Stimulated activated CD4-positive, alpha-beta T cell treated with anti-CD3 and anti-CD28 coated beads, Interleukin-4, amount 100 ng/mL, for 4 hours (primary cell): ENCODE measurements at regions not wholly inside any gene's neighbourhood (a gene's known extent, or its start where the extent isn't known, plus 50 kb on each side); places are given as distances from the start of the nearest gene placed in this dataset.
"Not testable (repeated sequence)": the region's sequence is repeated elsewhere in the genome, so short reads cannot be mapped to it uniquely, and the experiment has no call there.

ENCODE experiments used
- DNase-seq, 2 experiments: peaks; one replicate each; pipeline ENCODE4 v3.0.0-alpha.2; 2020

DNA sequence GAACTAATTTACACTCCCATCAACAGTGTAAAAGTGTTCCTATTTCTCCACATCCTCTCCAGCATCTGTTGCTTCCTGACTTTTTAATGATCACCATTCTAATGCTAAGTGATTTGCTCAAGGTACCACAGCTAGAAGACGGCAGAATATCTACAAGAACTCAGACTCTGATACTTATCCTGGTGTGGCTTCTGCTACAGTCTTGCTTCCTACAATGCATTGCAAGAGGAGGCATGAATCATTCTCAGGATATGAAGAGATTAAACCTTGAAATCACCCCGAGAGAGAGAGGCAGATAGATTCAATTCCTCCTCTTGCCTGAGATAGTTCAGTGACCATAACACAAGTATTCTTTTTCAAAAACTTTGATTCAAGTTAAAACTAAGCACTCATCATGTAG is 306.4 kb downstream of the TBC1D4 start:
- no peak for DNase-seq

DNA sequence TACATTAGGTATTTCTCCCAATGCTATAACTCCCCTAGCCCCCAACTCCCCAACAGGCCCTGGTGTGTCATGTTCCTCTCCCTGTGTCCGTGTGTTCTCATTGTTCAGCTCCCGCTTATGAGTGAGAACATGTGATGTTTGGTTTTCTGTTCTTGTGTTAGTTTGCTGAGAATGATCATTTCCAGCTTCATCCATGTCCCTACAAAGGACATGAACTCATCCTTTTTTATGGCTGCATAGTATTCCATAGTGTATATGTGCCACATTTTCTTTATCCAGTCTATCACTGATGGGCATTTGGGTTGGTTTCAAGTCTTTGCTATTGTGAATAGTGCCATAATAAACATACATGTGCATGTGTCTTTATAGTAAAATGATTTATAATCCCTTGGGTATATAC is 306.9 kb downstream of the TBC1D4 start:
- not testable (repeated sequence) for DNase-seq

DNA sequence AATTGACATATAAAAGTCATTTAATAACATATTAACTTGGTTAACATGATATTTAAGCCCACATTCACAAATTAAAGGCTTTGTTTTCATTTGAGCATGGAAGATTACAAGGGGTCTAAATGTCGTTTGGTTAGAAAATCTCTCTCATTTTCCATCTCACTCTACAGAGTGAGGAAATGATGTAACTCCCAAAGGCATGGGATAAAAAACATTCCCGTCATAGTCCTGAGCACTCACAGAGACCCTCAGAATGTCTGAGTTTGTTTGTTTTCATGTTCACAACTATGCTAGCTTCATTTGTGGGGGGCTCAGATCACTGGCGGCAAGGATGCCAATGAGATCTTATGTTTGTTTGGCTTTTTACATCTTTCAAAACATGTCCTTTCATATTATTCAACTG is 307.5 kb downstream of the TBC1D4 start:
- no peak for DNase-seq

DNA sequence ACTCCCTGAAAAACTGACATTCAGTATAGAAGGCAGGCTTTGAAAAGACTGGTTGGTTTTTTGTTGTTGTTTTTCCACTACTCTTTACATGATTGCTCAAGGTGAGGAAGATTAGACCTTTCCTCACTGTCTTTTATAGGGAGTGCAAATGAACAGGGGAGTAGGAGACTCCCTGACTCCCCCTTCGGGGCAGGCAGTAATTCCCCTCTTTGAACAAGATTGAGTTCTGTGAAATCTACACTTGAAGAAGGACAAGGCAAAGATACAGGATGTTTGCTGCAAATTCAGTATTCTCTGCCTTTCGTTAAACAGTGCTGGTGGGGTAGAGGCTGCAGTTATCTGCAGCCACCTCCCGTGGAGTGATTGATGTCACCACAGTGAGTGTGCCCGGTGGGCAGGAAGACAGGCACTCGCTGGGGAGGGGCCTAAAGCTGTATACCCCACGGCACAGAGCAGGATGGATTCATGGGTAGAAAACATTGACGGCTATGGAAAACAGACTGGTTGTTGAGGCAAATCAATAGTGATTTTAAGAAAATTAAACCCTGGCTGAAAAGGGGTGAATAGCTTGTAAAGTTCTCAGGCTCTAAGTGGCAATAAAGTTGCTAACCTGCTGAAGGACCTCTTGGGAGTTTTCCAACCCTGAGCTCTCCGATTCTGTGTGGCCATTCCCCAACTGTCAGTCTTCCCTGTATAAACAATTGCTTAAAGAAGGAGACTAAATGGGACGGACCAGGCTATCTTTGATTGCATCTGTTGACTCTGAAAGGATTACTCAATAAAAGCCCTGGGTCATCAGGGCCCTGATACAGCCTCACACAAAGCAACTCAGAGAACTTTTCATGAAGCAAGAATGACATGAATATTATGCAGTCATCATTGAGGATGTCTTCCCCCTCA is 308.3 kb downstream of the TBC1D4 start:
- no peak for DNase-seq

- DNase-seq = no peak
These were observed 311.7 kb downstream of the TBC1D4 start for GRCh38 chr13:75170311-75170710.

DNA sequence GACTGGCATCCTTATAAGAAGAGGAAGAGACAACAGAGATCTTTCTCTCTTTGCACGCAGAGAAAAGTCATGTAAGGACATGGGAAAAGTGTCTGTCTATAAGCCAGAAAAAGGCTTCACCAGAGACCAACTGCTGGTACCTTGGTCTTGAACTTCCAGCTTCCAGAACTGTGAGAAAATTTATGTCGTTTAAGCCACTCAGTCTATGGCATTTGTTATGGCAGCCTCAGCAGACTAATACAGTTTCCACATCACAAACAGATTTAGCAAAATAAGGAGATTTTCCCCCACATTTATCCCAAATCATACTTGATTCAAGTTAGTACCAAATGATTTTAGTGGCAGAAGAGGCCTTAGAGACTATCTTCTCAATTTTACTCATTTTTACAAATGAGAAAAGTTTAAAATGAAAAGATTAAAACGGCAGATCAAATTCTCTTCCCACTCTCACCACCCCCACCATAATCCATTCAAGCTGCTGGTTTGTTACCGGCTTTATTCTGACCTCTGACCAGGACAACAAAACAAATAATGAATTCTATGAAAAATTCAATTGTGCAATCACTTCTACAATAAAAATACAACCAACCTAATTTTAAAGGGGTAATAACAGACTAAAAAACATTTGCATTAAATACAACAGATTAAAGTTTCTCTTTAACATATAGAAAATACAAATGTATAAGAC is 316.3 kb downstream of the TBC1D4 start:
- no peak for DNase-seq

DNA sequence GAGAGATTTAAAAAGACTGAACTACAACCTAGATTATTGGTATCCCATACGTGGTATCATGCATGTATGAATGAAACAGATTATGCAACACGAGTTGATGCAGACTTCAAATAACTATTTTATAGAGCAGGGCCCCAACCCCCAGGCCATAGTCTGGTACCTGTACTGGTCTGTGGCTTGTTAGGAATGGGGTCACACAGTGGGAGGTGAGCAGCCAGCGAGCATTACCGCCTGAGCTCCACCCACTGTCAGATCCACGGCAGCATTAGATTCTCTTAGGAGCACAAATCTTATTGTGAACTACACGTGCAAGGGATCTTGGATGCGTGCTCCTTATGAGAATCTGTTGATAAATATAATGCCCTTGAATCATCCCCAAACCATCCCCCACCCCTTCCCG is 320.2 kb downstream of the TBC1D4 start:
- no peak for DNase-seq

DNA sequence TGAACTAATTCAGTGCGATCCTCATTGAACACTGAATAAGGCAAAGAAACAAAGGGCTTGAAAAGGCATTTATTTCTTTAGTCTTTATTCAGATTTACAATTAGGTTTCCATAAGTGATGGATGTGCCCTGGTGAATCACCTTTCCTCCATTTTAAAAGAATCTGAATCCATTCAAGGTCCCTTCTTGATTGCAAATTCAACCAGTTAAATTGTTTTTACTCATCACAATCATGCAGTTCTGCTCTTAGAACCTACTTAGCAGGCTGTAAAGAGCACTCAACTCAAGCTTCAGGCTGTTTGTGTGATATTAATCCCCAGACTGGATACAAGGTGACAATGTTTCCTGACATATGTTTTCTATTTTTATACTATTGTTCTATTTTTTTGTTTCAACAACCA is 321.0 kb downstream of the TBC1D4 start:
- no peak for DNase-seq

DNA sequence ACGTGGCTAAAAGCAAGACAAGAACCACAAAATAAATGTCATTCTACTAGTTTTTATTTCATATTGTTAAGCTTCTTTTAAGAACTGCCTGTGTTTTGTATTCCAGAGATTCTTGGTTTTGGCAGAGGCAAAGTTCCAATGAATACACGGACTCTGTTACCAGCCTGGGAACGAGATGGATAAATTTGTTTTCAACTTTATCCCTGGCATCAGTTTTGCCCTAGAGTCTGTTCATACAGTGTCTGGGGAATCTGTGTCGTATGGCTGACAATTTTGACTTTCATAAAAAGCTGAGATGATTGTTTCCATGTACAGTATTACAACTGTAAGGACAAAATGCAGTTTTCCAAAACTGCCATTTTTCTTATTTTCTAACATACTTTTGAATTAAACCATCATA is 327.6 kb downstream of the TBC1D4 start:
- DNase-seq = no peak

- no peak for DNase-seq
These were observed 328.1 kb downstream of the TBC1D4 start for GRCh38 chr13:75153834-75154233.

DNA sequence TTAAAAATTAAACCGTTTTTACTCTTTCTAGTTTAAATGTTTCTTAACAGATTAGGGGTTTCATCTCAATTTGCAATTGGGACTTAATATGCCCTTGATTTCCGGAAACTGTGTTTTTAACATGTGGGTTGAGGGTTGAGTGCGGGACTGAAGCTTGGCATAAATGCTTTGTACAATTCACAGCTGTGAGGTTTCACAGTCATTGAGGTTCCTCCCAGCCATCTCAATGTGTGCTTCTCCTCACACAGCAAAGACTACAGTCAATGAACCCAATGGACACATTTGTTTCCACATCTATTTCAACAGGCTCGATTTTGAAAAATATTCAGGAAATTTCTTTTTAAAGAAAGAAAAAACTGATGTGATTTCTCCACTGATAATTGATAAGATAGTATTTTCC is 328.6 kb downstream of the TBC1D4 start:
- DNase-seq = no peak

- no peak for DNase-seq
These were observed 330.8 kb downstream of the TBC1D4 start for GRCh38 chr13:75151081-75151643.

DNA sequence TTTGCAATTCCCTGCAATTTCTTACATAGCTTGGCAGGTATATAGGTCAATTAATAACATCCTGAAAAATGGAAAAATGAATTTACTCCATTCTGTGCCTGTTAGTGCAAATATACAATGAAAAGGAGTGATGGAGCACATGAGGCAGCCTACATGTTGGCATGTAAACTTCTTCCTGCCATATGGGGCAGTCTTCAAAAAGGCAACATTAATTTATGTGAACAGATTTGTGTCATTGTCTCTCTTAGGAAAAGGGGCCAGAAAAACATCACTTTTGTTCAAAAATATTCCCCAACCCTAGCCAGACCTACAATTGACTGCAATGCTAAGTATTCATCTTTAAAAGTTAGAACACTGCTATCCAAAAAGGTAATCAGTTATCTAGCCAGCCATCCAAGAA is 332.2 kb downstream of the TBC1D4 start:
- DNase-seq = no peak

DNA sequence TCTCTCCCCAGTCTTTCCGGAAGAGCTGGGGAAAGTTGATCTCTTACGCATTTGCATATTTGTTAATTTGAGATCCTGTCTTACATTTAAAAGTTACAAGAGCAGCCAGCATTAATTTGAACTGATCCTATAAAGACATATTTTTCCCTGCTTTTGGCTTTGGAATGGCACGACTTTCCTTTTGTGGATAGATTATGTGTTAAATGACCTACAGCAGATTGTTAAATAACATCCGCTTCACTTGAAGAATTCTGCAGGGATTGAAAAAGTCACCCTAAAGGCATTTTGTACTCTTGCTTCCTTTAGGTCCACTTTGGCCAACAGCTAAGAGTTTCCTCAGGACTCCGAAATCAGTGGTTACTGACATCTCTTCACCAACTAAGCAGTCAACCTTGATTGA is 334.0 kb downstream of the TBC1D4 start:
- DNase-seq = no peak

DNA sequence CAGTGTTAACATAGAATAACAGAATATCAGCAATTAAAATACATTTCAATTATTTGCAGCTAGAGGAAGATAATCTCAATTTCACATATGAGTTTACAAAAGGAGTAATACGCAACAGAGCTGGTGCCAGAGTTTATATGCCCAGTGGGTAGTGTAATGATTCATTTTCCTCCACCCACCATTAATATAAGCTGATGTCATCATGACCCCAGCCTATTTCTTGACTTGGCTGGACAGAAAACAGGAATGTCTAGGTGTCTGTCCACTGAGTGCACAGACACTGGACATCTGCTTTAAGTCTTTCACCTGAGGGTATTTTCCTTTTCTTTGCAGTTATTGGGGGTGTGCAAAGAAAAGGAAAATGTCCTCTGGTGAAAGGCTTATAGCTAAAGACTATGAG is 335.5 kb downstream of the TBC1D4 start:
- no peak for DNase-seq

- DNase-seq = no peak
These were observed 336.0 kb downstream of the TBC1D4 start for GRCh38 chr13:75145927-75146326.

- DNase-seq = no peak
These were observed 342.7 kb downstream of the TBC1D4 start for GRCh38 chr13:75139291-75139690.

GRCh38 chr13:75137911-75138571 is 343.9 kb downstream of the TBC1D4 start:
- no peak for DNase-seq

DNA sequence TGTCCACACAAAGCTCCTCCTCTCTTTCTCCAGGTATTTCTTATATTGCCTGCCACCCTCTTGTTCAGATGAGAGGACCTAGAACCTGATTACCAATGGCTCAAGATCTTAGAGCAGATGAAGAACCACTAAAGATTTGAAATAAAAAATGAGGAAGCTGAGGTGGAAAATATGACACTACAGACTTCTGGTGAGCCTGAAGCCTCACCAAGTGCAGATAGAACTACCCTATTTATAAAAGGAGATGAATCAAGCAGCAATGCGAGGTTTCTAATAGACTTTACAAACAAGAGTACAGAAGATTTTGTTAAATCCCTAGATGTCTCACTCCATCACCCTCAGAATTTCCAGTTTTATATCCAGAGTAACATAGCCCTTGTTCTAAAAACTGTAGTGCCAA is 345.8 kb downstream of the TBC1D4 start:
- DNase-seq = no peak

DNA sequence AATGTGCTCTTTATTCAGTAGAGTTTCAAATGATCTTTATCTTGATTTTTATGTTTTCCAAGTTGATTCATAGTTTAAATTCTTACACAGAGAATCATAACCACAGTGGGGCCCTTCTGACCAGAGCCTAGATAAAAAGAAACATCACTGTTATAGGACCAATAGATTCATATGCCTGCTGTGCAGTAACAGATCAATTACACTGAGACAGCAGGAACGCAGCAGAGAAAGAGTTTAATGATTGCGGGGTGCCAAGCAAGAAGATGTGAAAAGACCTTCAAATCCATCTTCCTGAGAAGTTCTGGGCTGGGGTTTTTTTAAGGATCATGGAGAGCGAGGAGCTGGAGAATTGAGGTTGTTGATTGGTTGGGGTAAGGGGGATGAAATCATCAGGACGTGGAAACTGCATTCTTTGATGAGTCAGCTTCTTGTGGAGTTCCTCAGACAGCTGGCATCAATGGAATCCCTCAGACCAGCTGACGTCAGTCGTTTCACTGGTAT is 346.6 kb downstream of the TBC1D4 start:
- no peak for DNase-seq

GRCh38 chr13:75132701-75133695 is 349.0 kb downstream of the TBC1D4 start:
- DNase-seq = no peak

GRCh38 chr13:75129331-75129730 is 352.6 kb downstream of the TBC1D4 start:
- DNase-seq = no peak
